Effector memory CD4-positive, alpha-beta T cell (primary cell): ENCODE measurements at regions not wholly inside any gene's neighbourhood (a gene's known extent, or its start where the extent isn't known, plus 50 kb on each side); places are given as distances from the start of the nearest gene placed in this dataset.
"Not testable (repeated sequence)": the region's sequence is repeated elsewhere in the genome, so short reads cannot be mapped to it uniquely, and the experiment has no call there.

Experiments
- DNase-seq, 3 donors: peaks; one replicate each; pipeline ENCODE4 v3.0.0-alpha.2; 2020
- H3K27ac ChIP-seq: 2 replicates; pipeline ENCODE4 v1.7.0; 2013; ENCODE audit warnings: mild to moderate bottlenecking, low read length, moderate library complexity; ENCODE audit not compliant: insufficient read depth, poor library complexity, severe bottlenecking
- H3K27me3 ChIP-seq: replicated peaks from 2 replicates; pipeline ENCODE4 v1.7.0; 2013; ENCODE audit warnings: mild to moderate bottlenecking, low read length; ENCODE audit not compliant: insufficient read depth, control insufficient read depth, poor library complexity, severe bottlenecking
- H3K36me3 ChIP-seq: 2 replicates; pipeline ENCODE4 v1.7.0; 2013; ENCODE audit warnings: mild to moderate bottlenecking, low read length, moderate library complexity; ENCODE audit not compliant: control insufficient read depth, insufficient read depth
- H3K4me1 ChIP-seq: 2 replicates; pipeline ENCODE4 v1.7.0; 2013; ENCODE audit warnings: low read length, mild to moderate bottlenecking; ENCODE audit not compliant: control insufficient read depth, insufficient read depth, poor library complexity, severe bottlenecking
- H3K4me3 ChIP-seq: 2 replicates; pipeline ENCODE4 v1.7.0; 2013; ENCODE audit warnings: low read length, low read depth, mild to moderate bottlenecking; ENCODE audit not compliant: insufficient read depth, poor library complexity, severe bottlenecking
- H3K9me3 ChIP-seq: 2 replicates; pipeline ENCODE4 v1.7.0; 2013; ENCODE audit warnings: mild to moderate bottlenecking, low read length, moderate library complexity; ENCODE audit not compliant: control insufficient read depth

- Histone ChIP-seq H3K27me3 (no peaks in the 10 kb centered on the region), H3K4me3 (no peak overlapping the region), H3K36me3 (no peaks in the 10 kb centered on the region), H3K4me1 (no peaks in the 10 kb centered on the region), H3K27ac (no peak overlapping the region), H3K9me3 (no peaks in the 10 kb centered on the region)
- DNase-seq, result no peak
Measured at GRCh38 chr11:115605871-115606497, 101.8 kb upstream of the CADM1 start.

- H3K27me3 ChIP-seq, DNase-seq, H3K36me3 ChIP-seq, H3K9me3 ChIP-seq, H3K4me3 ChIP-seq, H3K4me1 ChIP-seq, H3K27ac ChIP-seq: not testable (repeated sequence)
Measured at GRCh38 chr11:115605397-115605796, 101.2 kb upstream of the CADM1 start.

GRCh38 chr11:115599125-115599524 lies 94.9 kb upstream of the CADM1 start:
- Histone ChIP-seq H3K27ac (no peak overlapping the region), H3K4me3 (no peak overlapping the region), H3K9me3 (no peaks in the 10 kb centered on the region), H3K27me3 (no peaks in the 10 kb centered on the region), H3K36me3 (no peaks in the 10 kb centered on the region), H3K4me1 (no peaks in the 10 kb centered on the region)
- DNase-seq, result no peak

GRCh38 chr11:115598257-115598901 lies 94.2 kb upstream of the CADM1 start:
- no peaks in the 10 kb centered on the region for H3K27me3 ChIP-seq
- no peaks in the 10 kb centered on the region for H3K4me1 ChIP-seq
- DNase-seq, result no peak
- H3K4me3 ChIP-seq, result no peak overlapping the region
- no peaks in the 10 kb centered on the region for H3K36me3 ChIP-seq
- no peak overlapping the region for H3K27ac ChIP-seq
- H3K9me3 ChIP-seq, result no peaks in the 10 kb centered on the region

GRCh38 chr11:115591380-115591779 lies 87.2 kb upstream of the CADM1 start:
- no peak overlapping the region for H3K4me3 ChIP-seq
- H3K4me1 ChIP-seq, result no peaks in the 10 kb centered on the region
- H3K27me3 ChIP-seq, result no peaks in the 10 kb centered on the region
- no peak for DNase-seq
- H3K27ac ChIP-seq, result no peak overlapping the region
- H3K36me3 ChIP-seq, result no peaks in the 10 kb centered on the region
- H3K9me3 ChIP-seq, result no peaks in the 10 kb centered on the region

GRCh38 chr11:115590254-115590653 lies 86.0 kb upstream of the CADM1 start:
- no peaks in the 10 kb centered on the region for H3K9me3 ChIP-seq
- no peaks in the 10 kb centered on the region for H3K27me3 ChIP-seq
- DNase-seq, result no peak
- no peak overlapping the region for H3K27ac ChIP-seq
- H3K4me1 ChIP-seq, result no peaks in the 10 kb centered on the region
- no peak overlapping the region for H3K4me3 ChIP-seq
- H3K36me3 ChIP-seq, result no peaks in the 10 kb centered on the region

GRCh38 chr11:115587718-115588342 lies 83.6 kb upstream of the CADM1 start:
- no peak overlapping the region for H3K4me3 ChIP-seq
- no peaks in the 10 kb centered on the region for H3K4me1 ChIP-seq
- H3K36me3 ChIP-seq, result no peaks in the 10 kb centered on the region
- no peaks in the 10 kb centered on the region for H3K9me3 ChIP-seq
- H3K27ac ChIP-seq, result no peak overlapping the region
- no peaks in the 10 kb centered on the region for H3K27me3 ChIP-seq
- no peak for DNase-seq

- no peaks in the 10 kb centered on the region for H3K9me3 ChIP-seq
- no peaks in the 10 kb centered on the region for H3K36me3 ChIP-seq
- H3K27me3 ChIP-seq, result no peaks in the 10 kb centered on the region
- no peak overlapping the region for H3K4me3 ChIP-seq
- no peaks in the 10 kb centered on the region for H3K4me1 ChIP-seq
- no peak overlapping the region for H3K27ac ChIP-seq
- DNase-seq, result no peak
Measured at GRCh38 chr11:115585361-115586024, 81.3 kb upstream of the CADM1 start.

- Histone ChIP-seq H3K4me1 (no peaks in the 10 kb centered on the region), H3K9me3 (no peaks in the 10 kb centered on the region), H3K27ac (no peak overlapping the region), H3K36me3 (no peaks in the 10 kb centered on the region), H3K4me3 (no peak overlapping the region), H3K27me3 (no peaks in the 10 kb centered on the region)
- no peak for DNase-seq
Measured at GRCh38 chr11:115581871-115582639, 77.8 kb upstream of the CADM1 start.
